HepG2 (cell line): ENCODE measurements at regions not wholly inside any gene's neighbourhood (a gene's known extent, or its start where the extent isn't known, plus 50 kb on each side); places are given as distances from the start of the nearest gene placed in this dataset.

Experiments
- AKAP8 ChIP-seq: sonication (generic); formaldehyde crosslinking; IDR thresholded peaks from 2 replicates; pipeline ENCODE4 v1.5.1; 2020; ENCODE audit warnings: mild to moderate bottlenecking, missing genetic modification reagents
- CTCF ChIP-seq: sonication (generic); formaldehyde crosslinking; IDR thresholded peaks from 2 replicates; pipeline ENCODE4 v1.5.0; 2020; ENCODE audit warnings: mild to moderate bottlenecking, missing genetic modification reagents, moderate library complexity
- FOXM1 ChIP-seq: sonication (generic); formaldehyde crosslinking; IDR thresholded peaks from 2 replicates; pipeline ENCODE4 v1.5.0; 2020; ENCODE audit warnings: missing genetic modification reagents
- MNT ChIP-seq: fragments of 450-650 bp; IDR thresholded peaks from 2 replicates; pipeline ENCODE4 v1.6.1; 2016
- POLR2A ChIP-seq, 2 experiments: IDR thresholded peaks; 2 replicates each; pipeline ENCODE4 v1.6.1; 2011; ENCODE audit warnings: low read depth in 2 of 2, low read length in 2 of 2, mild to moderate bottlenecking in 1 of 2, moderate library complexity in 1 of 2; ENCODE audit not compliant: insufficient read depth in 1 of 2
- REST ChIP-seq, 2 experiments: IDR thresholded peaks; 2 replicates each; pipeline ENCODE4 v1.6.1; 2011 to 2012; ENCODE audit warnings: low read length in 2 of 2, borderline replicate concordance in 1 of 2, low read depth in 1 of 2, mild to moderate bottlenecking in 1 of 2, moderate library complexity in 1 of 2
- SMARCC2 ChIP-seq: fragments of 450-650 bp; IDR thresholded peaks from 2 replicates; pipeline ENCODE4 v1.6.1; 2017; ENCODE audit warnings: antibody characterized with exemption, mild to moderate bottlenecking
- TCF7 ChIP-seq: sonication (generic); IDR thresholded peaks from 2 replicates; pipeline ENCODE4 v1.6.1; 2016; ENCODE audit warnings: antibody characterized with exemption, low read depth
- ZBTB33 ChIP-seq: sonication (generic); formaldehyde crosslinking; IDR thresholded peaks from 2 replicates; pipeline ENCODE4 v1.4.0; 2020; ENCODE audit warnings: missing genetic modification reagents
- ZBTB7A ChIP-seq: sonication (generic); formaldehyde crosslinking; IDR thresholded peaks from 2 replicates; pipeline ENCODE4 v1.8.0; 2022; ENCODE audit warnings: mild to moderate bottlenecking, missing genetic modification reagents

GRCh38 chr14:76676539-76676938 lies 84.7 kb upstream of the VASH1 start:
- TF ChIP-seq AKAP8 = no peak
- no peak for TF ChIP-seq CTCF (CRISPR knock-in tag)
- no peak for TF ChIP-seq POLR2A (IDR thresholded peaks at IDR 0.05; ENCODE audit: insufficient read depth in 1 of 2, low read depth in 2 of 2, low read length in 2 of 2)
- no peak for TF ChIP-seq TCF7
- no peak for TF ChIP-seq FOXM1 (CRISPR knock-in tag)
- TF ChIP-seq SMARCC2 = no peak
- no peak for TF ChIP-seq REST (IDR thresholded peaks at IDR 0.05; ENCODE audit: borderline replicate concordance in 1 of 2, low read depth in 1 of 2, low read length in 2 of 2)
- no peak for TF ChIP-seq ZBTB33 (CRISPR knock-in tag)
- no peak for TF ChIP-seq ZBTB7A (CRISPR knock-in tag)
- no peak for TF ChIP-seq MNT
